Cerebellar cortex (tissue), 1 donor: ENCODE measurements at regions not wholly inside any gene's neighbourhood (a gene's known extent, or its start where the extent isn't known, plus 50 kb on each side); places are given as distances from the start of the nearest gene placed in this dataset.
"Not testable (repeated sequence)": the region's sequence is repeated elsewhere in the genome, so short reads cannot be mapped to it uniquely, and the experiment has no call there.

ENCODE experiments used
- DNase-seq: peaks from one replicate; pipeline ENCODE4 v3.0.0-alpha.2; 2015; ENCODE audit warnings: low spot score

- peak; percentile 7 for DNase-seq
Measured at GRCh38 chr1:58060559-58061170, 485.9 kb downstream of the OMA1 start.

GRCh38 chr1:58059789-58060188, 486.7 kb downstream of the OMA1 start:
- no peak for DNase-seq

GRCh38 chr1:58058323-58058722, 488.2 kb downstream of the OMA1 start:
- no peak for DNase-seq

- no peak for DNase-seq
Measured at GRCh38 chr1:58057826-58058225, 488.7 kb downstream of the OMA1 start.

- DNase-seq: not testable (repeated sequence)
Measured at GRCh38 chr1:58051187-58051586, 495.3 kb downstream of the OMA1 start.

GRCh38 chr1:58047265-58047858, 499.2 kb downstream of the OMA1 start:
- DNase-seq: peak; percentile 12

- DNase-seq: no peak
Measured at GRCh38 chr1:58045094-58045705, 501.3 kb downstream of the OMA1 start.

- no peak for DNase-seq
Measured at GRCh38 chr1:58041621-58042020, 504.9 kb downstream of the OMA1 start.

- DNase-seq: no peak
Measured at GRCh38 chr1:58038574-58038973, 508.0 kb downstream of the OMA1 start.

- DNase-seq: peak; percentile 20
Measured at GRCh38 chr1:58035523-58035922, 511.0 kb downstream of the OMA1 start.

GRCh38 chr1:58033311-58033710, 513.2 kb downstream of the OMA1 start:
- DNase-seq: no peak

- no peak for DNase-seq
Measured at GRCh38 chr1:58032611-58033073, 513.9 kb downstream of the OMA1 start.

- no peak for DNase-seq
Measured at GRCh38 chr1:58031416-58031815, 515.1 kb downstream of the OMA1 start.

GRCh38 chr1:58030456-58030855, 516.1 kb downstream of the OMA1 start:
- DNase-seq: no peak

GRCh38 chr1:58017641-58018040, 528.9 kb downstream of the OMA1 start:
- DNase-seq: no peak

- no peak for DNase-seq
Measured at GRCh38 chr1:58013237-58013636, 533.3 kb downstream of the OMA1 start.

- no peak for DNase-seq
Measured at GRCh38 chr1:58011978-58012377, 534.5 kb downstream of the OMA1 start.

- no peak for DNase-seq
Measured at GRCh38 chr1:58006421-58007046, 540.0 kb downstream of the OMA1 start.

GRCh38 chr1:58005212-58005611, 541.3 kb downstream of the OMA1 start:
- DNase-seq: no peak

- DNase-seq: no peak
Measured at GRCh38 chr1:58003988-58004387, 542.5 kb downstream of the OMA1 start.

GRCh38 chr1:58003059-58003458, 543.5 kb downstream of the OMA1 start:
- no peak for DNase-seq

GRCh38 chr1:58000821-58001220, 545.7 kb downstream of the OMA1 start:
- no peak for DNase-seq

GRCh38 chr1:58000116-58000515, 546.4 kb downstream of the OMA1 start:
- DNase-seq: no peak
